Peyer's patch (tissue), 4 donors: ENCODE measurements at regions not wholly inside any gene's neighbourhood (a gene's known extent, or its start where the extent isn't known, plus 50 kb on each side); places are given as distances from the start of the nearest gene placed in this dataset.

Experiments used
- CTCF ChIP-seq, 6 experiments: fragments of 450-650 bp in 4 of 6; fragments of 200-600 bp in 2 of 6; sonication (generic) in 1 of 6; IDR thresholded peaks; one replicate each; pipeline ENCODE4 v1.5.1; 2017 to 2019; ENCODE audit warnings: antibody characterized with exemption in 6 of 6, mild to moderate bottlenecking in 3 of 6, moderate library complexity in 1 of 6
- POLR2A ChIP-seq, 2 donors: fragments of 450-650 bp; IDR thresholded peaks; one replicate each; pipeline ENCODE4 v1.5.1; 2017; ENCODE audit warnings: antibody characterized with exemption in 2 of 2, mild to moderate bottlenecking in 2 of 2, moderate library complexity in 2 of 2

DNA sequence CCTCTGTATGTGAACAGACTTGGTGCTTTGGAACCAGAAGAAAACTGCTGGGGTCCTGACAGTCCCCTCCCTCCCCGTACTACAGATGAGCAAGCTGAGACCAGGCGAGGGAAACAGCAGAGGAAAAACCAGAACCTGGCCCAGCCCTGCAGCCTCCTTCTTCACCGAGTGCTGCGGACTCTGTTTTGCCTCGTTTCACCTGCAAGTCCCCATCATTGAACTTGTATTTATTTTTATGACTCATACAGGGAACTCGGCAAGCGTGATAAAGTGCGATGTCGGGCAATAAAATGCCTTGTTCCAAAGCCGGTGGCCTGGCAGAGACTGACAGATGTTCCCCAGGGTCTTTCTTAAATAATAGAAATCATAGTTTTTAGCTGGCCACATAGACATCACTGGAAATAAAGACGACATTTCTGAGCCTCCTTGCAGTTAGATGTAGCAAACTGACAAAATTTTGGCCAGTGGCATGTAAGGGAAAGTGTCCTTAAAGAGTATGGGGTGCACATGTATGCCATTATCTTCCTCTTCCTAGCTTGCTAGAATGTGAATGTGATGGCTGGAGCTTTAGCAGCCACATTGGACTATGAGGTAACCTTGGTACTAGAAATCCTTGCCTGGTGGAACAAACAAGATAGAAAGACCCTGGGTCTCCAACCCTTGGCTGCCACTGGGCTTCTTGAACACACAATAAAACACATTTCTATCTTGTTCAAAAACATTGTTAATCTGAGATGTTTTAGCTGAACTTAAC is 128.6 kb downstream of the IRF8 start:
- no peak for TF ChIP-seq CTCF (IDR thresholded peaks at IDR 0.05)
- TF ChIP-seq POLR2A (IDR thresholded peaks at IDR 0.05): no peak
